Adrenal gland (tissue), 9 donors: ENCODE measurements at regions not wholly inside any gene's neighbourhood (a gene's known extent, or its start where the extent isn't known, plus 50 kb on each side); places are given as distances from the start of the nearest gene placed in this dataset.

Source experiments
- DNase-seq, 7 donors: peaks; one replicate each; pipeline ENCODE4 v3.0.0-alpha.2; 2019 to 2020
- H3K27ac ChIP-seq, 5 donors: fragments of 200-600 bp; sonication (generic) in 4 of 5; 1 replicate in 3 of 5; 2 replicates in 2 of 5; pipeline versions ENCODE4 v1.5.1 to v1.8.0; 2016 to 2020; ENCODE audit warnings: mild to moderate bottlenecking in 1 of 5
- H3K27me3 ChIP-seq: fragments of 200-600 bp; 2 replicates; pipeline ENCODE4 v1.8.0; 2021
- H3K36me3 ChIP-seq, 2 donors: fragments of 200-600 bp; replicated peaks in 1 of 2; 1 replicate in 1 of 2; 2 replicates in 1 of 2; pipeline versions ENCODE4 v1.5.1 to v1.8.0; 2018 to 2022
- H3K4me1 ChIP-seq, 2 donors: fragments of 200-600 bp; replicated peaks in 1 of 2; 1 replicate in 1 of 2; 2 replicates in 1 of 2; pipeline versions ENCODE4 v1.5.1 to v1.8.0; 2018 to 2021
- H3K4me3 ChIP-seq, 4 donors: fragments of 200-600 bp; sonication (generic) in 3 of 4; one replicate each; pipeline ENCODE4 v1.5.1; 2016 to 2018
- H3K9me3 ChIP-seq, 3 donors: fragments of 200-600 bp; sonication (generic) in 1 of 3; replicated peaks in 1 of 3; 1 replicate in 2 of 3; 2 replicates in 1 of 3; pipeline versions ENCODE4 v1.5.1 to v1.8.0; 2016 to 2021
- CTCF ChIP-seq, 6 experiments: fragments of 450-650 bp in 4 of 6; fragments of 200-600 bp in 2 of 6; sonication (generic) in 1 of 6; IDR thresholded peaks; 1 replicate in 5 of 6; 2 replicates in 1 of 6; pipeline versions ENCODE4 v1.5.1 to v1.8.0; 2016 to 2021; ENCODE audit warnings: antibody characterized with exemption in 6 of 6, mild to moderate bottlenecking in 2 of 6, moderate library complexity in 1 of 6
- POLR2A ChIP-seq, 2 donors: fragments of 450-650 bp; IDR thresholded peaks; one replicate each; pipeline ENCODE4 v1.6.1; 2017; ENCODE audit warnings: antibody characterized with exemption in 2 of 2, mild to moderate bottlenecking in 2 of 2, moderate library complexity in 1 of 2
- WGBS, 4 donors: extraction: QIAGEN DNeasy Blood & Tissue Kit in 2 of 4; methylation state at CpG; one replicate each; pipeline versions ENCODE4 v1.1.5 to v1.1.7; 2013 to 2017; 5-methylcytosine and 5-hydroxymethylcytosine counted together
- intact Hi-C, 2 donors: fragments of 100-400 bp; cut with DNase I; formaldehyde crosslinking; loops; one replicate each; pipeline versions ENCODE4 v1.14.1 to v1.15.0; 2022 to 2023
- donor health status: healthy with polysubstance abuse.
- donor health status: Bipolar disorder and iron deficiency.
- donor health status: DM: yes; HTN: yes; CAD: no.
- donor health status: DM: no; HTN: no; CAD: no.
- donor health status: DM: no; HTN: no; CAD: no.

- WGBS, 4 donors = 91 to 98% (median 93%) methylated on average over 2 of the region's 2 CpGs
- intact Hi-C loops = no loop called here
- DNase-seq = no peak
Measured at GRCh38 chr6:132234356-132234755, 166.9 kb downstream of the MOXD1 start.

GRCh38 chr6:132231121-132231884, 170.0 kb downstream of the MOXD1 start:
- Histone ChIP-seq H3K4me3 (no peak overlapping the region), H3K36me3 (no peaks in the 10 kb centered on the region), H3K4me1 (no peaks in the 10 kb centered on the region), H3K27ac (no peak overlapping the region), H3K9me3 (no peaks in the 10 kb centered on the region), H3K27me3 (no peaks in the 10 kb centered on the region)
- DNase-seq = no peak
- TF ChIP-seq POLR2A (IDR thresholded peaks at IDR 0.05) (no peak), CTCF (IDR thresholded peaks at IDR 0.05) (no peak)
- intact Hi-C loops = no loop called here
- 64 to 76% (median 71%) methylated on average over 4 of the region's 4 CpGs for WGBS, 4 donors

More at GRCh38 chr6:132234356-132234755, 166.9 kb downstream of the MOXD1 start:
- H3K9me3 ChIP-seq = no peaks in the 10 kb centered on the region
- H3K36me3 ChIP-seq = no peaks in the 10 kb centered on the region
- H3K27me3 ChIP-seq = no peaks in the 10 kb centered on the region
- H3K4me1 ChIP-seq = no peaks in the 10 kb centered on the region
- no peak for TF ChIP-seq POLR2A (IDR thresholded peaks at IDR 0.05)
- no peak for TF ChIP-seq CTCF (IDR thresholded peaks at IDR 0.05)
- H3K4me3 ChIP-seq = no peak overlapping the region
- H3K27ac ChIP-seq = no peak overlapping the region

GRCh38 chr6:132228894-132229293, 172.4 kb downstream of the MOXD1 start:
- TF ChIP-seq POLR2A (IDR thresholded peaks at IDR 0.05) (no peak), CTCF (IDR thresholded peaks at IDR 0.05) (no peak)
- no peaks in the 10 kb centered on the region for H3K27me3 ChIP-seq
- WGBS, 4 donors = 83 to 93% (median 87%) methylated on average over 1 of the region's 1 CpG
- H3K27ac ChIP-seq = no peak overlapping the region
- intact Hi-C loops = no loop called here
- H3K4me3 ChIP-seq = no peak overlapping the region
- DNase-seq = no peak
- no peaks in the 10 kb centered on the region for H3K4me1 ChIP-seq
- H3K36me3 ChIP-seq = no peaks in the 10 kb centered on the region
- H3K9me3 ChIP-seq = no peaks in the 10 kb centered on the region

- no peaks in the 10 kb centered on the region for H3K9me3 ChIP-seq
- TF ChIP-seq POLR2A (IDR thresholded peaks at IDR 0.05) (no peak), CTCF (IDR thresholded peaks at IDR 0.05) (no peak)
- H3K27ac ChIP-seq = no peak overlapping the region
- H3K4me3 ChIP-seq = no peak overlapping the region
- no peaks in the 10 kb centered on the region for H3K4me1 ChIP-seq
- no peaks in the 10 kb centered on the region for H3K36me3 ChIP-seq
- H3K27me3 ChIP-seq = no peaks in the 10 kb centered on the region
- intact Hi-C loops = no loop called here
- DNase-seq = no peak
Measured at GRCh38 chr6:132227904-132228303, 173.4 kb downstream of the MOXD1 start.
